SIG-M5 treated with dmso at 0.1 percent for 504 hours (cell line): ENCODE measurements at regions not wholly inside any gene's neighbourhood (a gene's known extent, or its start where the extent isn't known, plus 50 kb on each side); places are given as distances from the start of the nearest gene placed in this dataset.

Source experiments
- DNase-seq: peaks from one replicate; lab custom pipeline; 2025; ENCODE audit not compliant: unreplicated experiment; lab: John Stamatoyannopoulos, UW

GRCh38 chr7:47007471-47007870 lies 574.4 kb downstream of the TNS3 start:
- DNase-seq, result no peak

- no peak for DNase-seq
These were observed 581.4 kb downstream of the TNS3 start for GRCh38 chr7:47000561-47000960.

- DNase-seq, result no peak
These were observed 582.0 kb downstream of the TNS3 start for GRCh38 chr7:46999866-47000265.

- no peak for DNase-seq
These were observed 584.9 kb downstream of the TNS3 start for GRCh38 chr7:46996972-46997371.

- peak; percentile 20 for DNase-seq
These were observed 588.5 kb downstream of the TNS3 start for GRCh38 chr7:46993396-46993795.

- DNase-seq, result no peak
These were observed 591.1 kb downstream of the TNS3 start for GRCh38 chr7:46990761-46991160.

- no peak for DNase-seq
These were observed 592.7 kb downstream of the TNS3 start for GRCh38 chr7:46989247-46989646.

- DNase-seq, result no peak
These were observed 599.0 kb downstream of the TNS3 start for GRCh38 chr7:46982928-46983327.

- no peak for DNase-seq
These were observed 602.5 kb downstream of the TNS3 start for GRCh38 chr7:46979439-46979838.

GRCh38 chr7:46975493-46975892 lies 606.4 kb downstream of the TNS3 start:
- DNase-seq, result no peak

- DNase-seq, result no peak
These were observed 609.7 kb downstream of the TNS3 start for GRCh38 chr7:46972205-46972604.

GRCh38 chr7:46970476-46970875 lies 611.4 kb downstream of the TNS3 start:
- no peak for DNase-seq

- DNase-seq, result no peak
These were observed 611.8 kb downstream of the TNS3 start for GRCh38 chr7:46970131-46970430.

- DNase-seq, result no peak
These were observed 612.4 kb downstream of the TNS3 start for GRCh38 chr7:46969303-46970130.

GRCh38 chr7:46968003-46968402 lies 613.9 kb downstream of the TNS3 start:
- no peak for DNase-seq

GRCh38 chr7:46963719-46964118 lies 618.2 kb downstream of the TNS3 start:
- no peak for DNase-seq

- DNase-seq, result no peak
These were observed 620.9 kb downstream of the TNS3 start for GRCh38 chr7:46960970-46961369.

- no peak for DNase-seq
These were observed 624.7 kb downstream of the TNS3 start for GRCh38 chr7:46957195-46957594.

- no peak for DNase-seq
These were observed 626.4 kb downstream of the TNS3 start for GRCh38 chr7:46955531-46955930.

GRCh38 chr7:46954181-46954580 lies 627.7 kb downstream of the TNS3 start:
- DNase-seq, result no peak

- DNase-seq, result no peak
These were observed 628.9 kb downstream of the TNS3 start for GRCh38 chr7:46953008-46953407.

- no peak for DNase-seq
These were observed 632.5 kb downstream of the TNS3 start for GRCh38 chr7:46949270-46949931.

- no peak for DNase-seq
These were observed 633.2 kb downstream of the TNS3 start for GRCh38 chr7:46948716-46949115.
